Heart right ventricle (tissue), 16 donors: ENCODE measurements at regions not wholly inside any gene's neighbourhood (a gene's known extent, or its start where the extent isn't known, plus 50 kb on each side); places are given as distances from the start of the nearest gene placed in this dataset.
A peak's percentile ranks its signal among the peaks of the same experiment; 100 is the strongest.

ENCODE experiments used
- ATAC-seq, 8 donors: fragments of 200-7000 bp; cut with Tn5 transposase; one replicate each; pipeline ENCODE4 v1.9.1; 2020; ENCODE audit warnings: mild to moderate bottlenecking in 8 of 8, moderate library complexity in 8 of 8, moderate number of reproducible peaks in 1 of 8
- DNase-seq, 2 donors: peaks; one replicate each; pipeline ENCODE4 v3.0.0-alpha.2; 2020
- H3K27ac ChIP-seq, 10 donors: fragments of 200-600 bp; sonication (generic) in 2 of 10; one replicate each; pipeline versions ENCODE4 v1.5.0 to v1.8.0; 2020 to 2022; ENCODE audit warnings: mild to moderate bottlenecking in 3 of 10
- H3K27me3 ChIP-seq, 7 donors: fragments of 200-600 bp; one replicate each; pipeline ENCODE4 v1.8.0; 2021 to 2022; ENCODE audit warnings: mild to moderate bottlenecking in 2 of 7
- H3K36me3 ChIP-seq, 9 donors: fragments of 200-600 bp; sonication (generic) in 1 of 9; one replicate each; pipeline versions ENCODE4 v1.5.0 to v1.8.0; 2020 to 2022; ENCODE audit warnings: mild to moderate bottlenecking in 2 of 9
- H3K4me1 ChIP-seq, 9 donors: fragments of 200-600 bp; sonication (generic) in 1 of 9; one replicate each; pipeline versions ENCODE4 v1.5.0 to v1.8.0; 2020 to 2022; ENCODE audit warnings: mild to moderate bottlenecking in 4 of 9
- H3K4me3 ChIP-seq, 10 donors: fragments of 200-600 bp; sonication (generic) in 2 of 10; one replicate each; pipeline versions ENCODE4 v1.5.0 to v1.8.0; 2020 to 2022; ENCODE audit warnings: mild to moderate bottlenecking in 7 of 10, moderate library complexity in 2 of 10
- H3K9me3 ChIP-seq, 11 donors: fragments of 200-600 bp in 10 of 11; sonication (generic) in 2 of 11; one replicate each; pipeline versions ENCODE4 v1.5.0 to v1.8.0; 2013 to 2022; ENCODE audit warnings: mild to moderate bottlenecking in 2 of 11, control low read depth in 1 of 11, moderate library complexity in 1 of 11
- CTCF ChIP-seq, 9 donors: fragments of 200-600 bp; sonication (generic) in 2 of 9; IDR thresholded peaks; one replicate each; pipeline versions ENCODE4 v1.5.0 to v1.8.0; 2021 to 2022; ENCODE audit warnings: antibody characterized with exemption in 9 of 9, mild to moderate bottlenecking in 5 of 9, moderate library complexity in 1 of 9
- WGBS, 2 donors: extraction: QIAGEN DNeasy Blood & Tissue Kit; methylation state at CpG; one replicate each; pipeline ENCODE4 v1.1.7; 2013; ENCODE audit warnings: inconsistent platforms in 1 of 2; 5-methylcytosine and 5-hydroxymethylcytosine counted together
- intact Hi-C, 10 donors: fragments of 100-400 bp; cut with DNase I; formaldehyde crosslinking; loops; one replicate each; pipeline versions ENCODE4 v1.11.1 to v1.14.2; 2022
- donor health status: Arrhythmogenic right ventricular cardiomyopathy.
- donor health status: ischemic (EF 13 %, LVEDD 7.1; RV severe dilation, severe dysfunction).
- donor health status: healthy with polysubstance abuse.
- donor health status: DM: no; HTN: yes; CAD: no.
- donor health status: DM: no; HTN: no; CAD: no.
- donor health status: ischemic (EF 25% LVEDD 6.9; RV normal size, moderate dysfunction).
- donor health status: ischemic (EF 25% LVEDD 5.7; RV mildly dilated, moderate dysfunction).
- donor health status: healthy.
- donor health status: DM: yes; HTN: yes; CAD: no.
- donor health status: Ischemic cardiomyopathy.
- donor health status: ischemic (EF 35%, LVEDD 5.7; RV mildly dilated, moderate dysfunction).
- donor health status: nonischemic (EF 11% LVEDD 7.7; RV severe dilation, severe dysfunction).
- donor health status: DM: yes; HTN: yes; CAD: no.
- donor health status: PGD.
- donor health status: ischemic (EF 29% LVEDD 5.4; RV normal size, mild dysfunction).
- donor health status: nonischemic (EF 23%, LVEDD 6.1; RV moderate dilation, normal function).

- DNase-seq (no peak), ATAC-seq (no peak)
- no peaks in the 10 kb centered on the region for H3K36me3 ChIP-seq
- peaks cover 0 to 20% (median 0%) of the 10 kb centered on the region in 9 donors for H3K4me1 ChIP-seq
- no peak overlapping the region for H3K4me3 ChIP-seq
- no peaks in the 10 kb centered on the region for H3K9me3 ChIP-seq
- 91 to 94% methylated on average over 8 of the region's 8 CpGs for WGBS, 2 donors
- H3K27ac ChIP-seq = peak overlapping the region in 1 of 10 donors; percentile 11
- TF ChIP-seq CTCF (IDR thresholded peaks at IDR 0.05) = no peak
- intact Hi-C loops = no loop called here
- peaks cover 0 to 10% (median 0%) of the 10 kb centered on the region in 7 donors for H3K27me3 ChIP-seq
These were observed 101.7 kb upstream of the PARP11 start for GRCh38 chr12:3974883-3975282.

DNA sequence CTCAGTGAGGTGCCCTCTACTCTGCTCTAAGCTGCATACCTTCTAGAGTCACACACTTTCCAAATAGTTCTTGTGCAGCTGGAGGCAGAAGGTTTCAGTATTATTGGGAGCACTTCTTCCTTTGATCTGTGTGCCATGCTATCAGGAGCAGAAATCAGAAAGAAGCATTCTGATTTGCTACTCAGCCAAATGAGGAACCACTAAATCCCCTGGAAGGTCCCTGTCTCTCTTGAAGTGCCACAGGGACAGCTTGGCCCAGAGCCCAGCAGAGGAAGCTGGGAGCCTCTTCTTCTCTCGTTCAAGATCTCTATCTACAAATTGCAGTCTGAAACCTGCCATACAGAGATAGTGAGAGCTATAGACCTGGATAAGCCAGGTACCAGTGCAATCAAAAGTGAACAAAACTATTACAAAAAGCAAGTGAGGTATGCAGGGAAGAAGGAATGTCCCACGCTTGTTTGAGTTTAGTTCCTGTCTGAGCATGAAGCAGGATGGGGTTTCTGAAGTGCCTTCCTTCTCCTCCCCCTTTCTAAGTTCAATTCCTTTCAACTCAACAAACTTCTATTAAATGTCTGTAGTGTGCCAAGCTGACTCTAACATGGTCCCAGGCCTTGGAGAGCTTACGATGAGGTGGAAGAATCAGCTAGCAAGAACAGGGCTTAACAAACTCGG lies 100.9 kb upstream of the PARP11 start:
- DNase-seq (no peak), ATAC-seq (peak in 1 of 8 donors; percentile 33)
- H3K36me3 ChIP-seq = no peaks in the 10 kb centered on the region
- peaks cover 0 to 10% (median 0%) of the 10 kb centered on the region in 7 donors for H3K27me3 ChIP-seq
- peaks cover 0 to 20% (median 0%) of the 10 kb centered on the region in 9 donors for H3K4me1 ChIP-seq
- H3K27ac ChIP-seq = peak overlapping the region in 1 of 10 donors; percentile 11
- WGBS, 2 donors = 59 to 62% methylated on average over 4 of the region's 4 CpGs
- H3K9me3 ChIP-seq = no peaks in the 10 kb centered on the region
- H3K4me3 ChIP-seq = no peak overlapping the region
- intact Hi-C loops = no loop called here
- no peak for TF ChIP-seq CTCF (IDR thresholded peaks at IDR 0.05)

DNA sequence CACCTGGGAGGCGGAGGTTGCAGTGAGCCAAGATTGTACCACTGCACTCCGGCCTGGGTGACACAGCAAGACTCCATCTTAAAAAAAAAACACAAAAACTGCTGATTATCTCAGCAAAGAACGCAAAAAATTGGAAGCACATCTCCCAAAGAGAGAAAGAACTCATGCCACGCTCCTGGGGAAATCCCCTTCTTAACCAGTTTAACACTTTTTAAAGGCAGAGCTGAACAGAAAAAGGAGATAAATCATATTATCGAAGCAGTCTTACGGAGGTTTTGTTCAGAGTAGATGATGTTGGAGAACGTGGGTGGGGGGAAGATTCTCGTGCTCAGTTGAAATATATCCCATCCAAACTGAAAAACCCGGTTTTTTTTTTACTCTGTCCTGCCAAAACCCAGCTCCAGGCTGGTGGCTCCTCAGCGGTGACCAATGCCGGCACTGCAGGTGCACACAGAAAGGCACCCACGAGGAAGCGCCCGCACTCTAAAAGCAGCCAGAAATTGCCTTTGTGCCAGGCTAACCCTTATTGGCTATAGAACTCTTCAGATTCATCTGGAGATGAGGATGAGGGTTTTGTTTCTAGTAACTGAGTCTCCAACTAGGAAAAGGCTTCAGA lies 100.2 kb upstream of the PARP11 start:
- Histone ChIP-seq H3K27me3 (peaks cover 0 to 12% (median 0%) of the 10 kb centered on the region in 7 donors), H3K27ac (no peak overlapping the region)
- WGBS, 2 donors = 85 to 91% methylated on average over 14 of the region's 14 CpGs

DNA sequence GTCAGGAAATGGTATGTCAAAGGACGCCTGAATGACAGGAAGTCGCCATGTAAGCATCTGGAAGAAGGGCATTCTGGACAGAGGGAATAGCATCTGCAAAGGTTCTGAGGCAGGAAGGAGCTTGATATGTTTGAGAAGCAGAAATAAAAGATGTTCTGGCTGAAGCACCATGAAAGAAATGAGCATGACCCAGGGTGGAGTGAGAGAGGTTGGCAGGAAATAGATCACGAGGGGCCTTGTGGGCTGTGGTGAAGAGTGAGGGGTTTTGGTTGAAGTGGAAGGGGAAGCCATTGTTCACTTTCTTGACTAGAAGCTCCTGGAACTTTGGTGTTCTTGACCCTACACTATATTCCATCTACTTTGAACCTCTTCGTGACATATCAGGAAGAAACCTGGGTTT lies 99.4 kb upstream of the PARP11 start:
- Histone ChIP-seq H3K4me3 (no peak overlapping the region), H3K9me3 (no peaks in the 10 kb centered on the region), H3K27me3 (peaks cover 0 to 20% (median 0%) of the 10 kb centered on the region in 7 donors), H3K36me3 (no peaks in the 10 kb centered on the region), H3K27ac (no peak overlapping the region), H3K4me1 (peaks cover 0 to 20% (median 0%) of the 10 kb centered on the region in 9 donors)
- intact Hi-C loops = no loop called here
- no peak for DNase-seq
- TF ChIP-seq CTCF (IDR thresholded peaks at IDR 0.05) = no peak
- no peak for ATAC-seq
- WGBS, 2 donors = 67 to 73% methylated on average over 4 of the region's 4 CpGs

More for the DNA sequence above, 100.2 kb upstream of the PARP11 start:
- peaks cover 0 to 20% (median 0%) of the 10 kb centered on the region in 9 donors for H3K4me1 ChIP-seq
- DNase-seq (no peak), ATAC-seq (no peak)
- no peaks in the 10 kb centered on the region for H3K36me3 ChIP-seq
- no peak overlapping the region for H3K4me3 ChIP-seq
- no peaks in the 10 kb centered on the region for H3K9me3 ChIP-seq
- intact Hi-C loops = no loop called here
- TF ChIP-seq CTCF (IDR thresholded peaks at IDR 0.05) = no peak
